ENCODE measurements at regions not wholly inside any gene's neighbourhood (a gene's known extent, or its start where the extent isn't known, plus 50 kb on each side); places are given as distances from the start of the nearest gene placed in this dataset.
"Not testable (repeated sequence)": the region's sequence is repeated elsewhere in the genome, so short reads cannot be mapped to it uniquely, and the experiment has no call there.

DNA sequence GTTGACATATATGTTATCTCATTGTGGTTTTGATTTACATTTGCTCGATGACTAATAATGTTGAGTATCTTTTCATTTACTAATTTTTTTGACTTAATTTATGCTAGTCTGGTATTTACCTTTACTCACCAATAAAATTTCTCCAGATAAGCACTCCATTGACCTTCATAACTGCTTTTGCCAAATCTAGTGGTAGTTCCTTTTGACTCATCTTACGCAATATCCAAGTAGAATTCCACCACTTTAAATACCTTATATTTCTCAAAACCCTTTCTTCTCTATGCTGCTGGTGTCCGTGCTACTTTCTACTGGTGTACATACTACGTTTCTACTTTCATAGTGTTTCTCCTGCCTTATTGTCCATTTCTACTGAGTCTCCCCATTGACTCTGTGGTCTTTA is 407.6 kb upstream of the SPHKAP start:
- Histone ChIP-seq H3K9ac (ENCODE audit: low read length) (no peak overlapping the region), H3K36me3 (ENCODE audit: low read depth, low read length) (no peaks in the 10 kb centered on the region), H3K27me3 (ENCODE audit: low read length) (no peaks in the 10 kb centered on the region), H3K4me2 (ENCODE audit: low read length) (no peak overlapping the region), H3K27ac (ENCODE audit: low read length) (no peak overlapping the region), H3K9me3 (ENCODE audit: low read length) (no peaks in the 10 kb centered on the region), H4K20me1 (ENCODE audit: low read length) (no peaks in the 10 kb centered on the region), H3K9me2 (replicated peaks; ENCODE audit: low read length) (no peaks in the 10 kb centered on the region), H3K4me3 (ENCODE audit: low read length) (no peak overlapping the region), H3K79me2 (ENCODE audit: low read length) (no peaks in the 10 kb centered on the region), H2AFZ (ENCODE audit: low read length) (no peak overlapping the region), H3K4me1 (ENCODE audit: insufficient read depth, low read length) (peaks cover 7% of the 10 kb centered on the region), H3F3A (ENCODE audit: low read length, unreplicated experiment) (no peaks in the 10 kb centered on the region)
- CTCF ChIA-PET, result no interaction called here
- DNase-seq, result peak; percentile 63
- intact Hi-C loops (cut with micrococcal nuclease), result no loop called here
- peak; percentile 53 for ATAC-seq
- POLR2A ChIA-PET (ENCODE audit: unreplicated experiment), result no interaction called here
- BruUV-seq (replicated peaks), result no TSS peak
- TF ChIP-seq EZH2 (IDR thresholded peaks at IDR 0.05; ENCODE audit: low read length, unreplicated experiment) (no peak), EZH2phosphoT487 (IDR thresholded peaks at IDR 0.05; ENCODE audit: borderline replicate concordance, low read length) (no peak), CTCF (conservative IDR thresholded peaks at IDR 0.05; ENCODE audit: low read depth, low read length) (no peak)

DNA sequence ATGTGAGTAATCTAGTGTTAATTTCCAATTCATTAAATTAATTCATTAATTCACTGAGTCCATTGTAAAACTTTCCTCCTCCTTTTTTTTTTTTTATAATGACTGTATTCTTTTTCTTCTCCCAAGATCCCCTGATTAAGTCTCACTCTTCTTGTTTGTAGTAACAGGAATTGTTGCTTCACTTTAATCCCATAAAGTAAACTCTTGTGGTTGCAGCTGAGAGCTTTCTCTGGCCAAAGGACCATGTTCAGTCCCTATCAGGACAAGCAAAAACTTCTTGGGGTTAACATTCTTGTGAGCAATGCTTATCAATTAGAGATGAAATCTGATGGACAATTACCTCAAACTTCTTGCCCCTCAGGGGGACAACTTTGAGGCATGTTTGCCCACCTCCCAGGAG is 400.2 kb upstream of the SPHKAP start:
- ChIA-PET POLR2A (ENCODE audit: unreplicated experiment) (no interaction called here), CTCF (interaction anchor here (0.6 kb wide), 1 partner anchor 101 kb away, joined by 4 read pairs; no protein-coding TSS in a partner anchor)
- no peak overlapping the region for H3K9ac ChIP-seq (ENCODE audit: low read length)
- no peaks in the 10 kb centered on the region for H3K9me3 ChIP-seq (ENCODE audit: low read length)
- ATAC-seq, result no peak
- intact Hi-C loops (cut with micrococcal nuclease), result no loop called here
- H3K79me2 ChIP-seq (ENCODE audit: low read length), result no peaks in the 10 kb centered on the region
- no TSS peak for BruUV-seq (replicated peaks)
- H3K4me2 ChIP-seq (ENCODE audit: low read length), result no peak overlapping the region
- H3K4me1 ChIP-seq (ENCODE audit: insufficient read depth, low read length), result no peaks in the 10 kb centered on the region
- H4K20me1 ChIP-seq (ENCODE audit: low read length), result no peaks in the 10 kb centered on the region
- TF ChIP-seq EZH2 (IDR thresholded peaks at IDR 0.05; ENCODE audit: low read length, unreplicated experiment) (no peak), EZH2phosphoT487 (IDR thresholded peaks at IDR 0.05; ENCODE audit: borderline replicate concordance, low read length) (no peak)
- DNase-seq, result no peak
- H3K27ac ChIP-seq (ENCODE audit: low read length), result no peak overlapping the region
- H3K27me3 ChIP-seq (ENCODE audit: low read length), result no peaks in the 10 kb centered on the region
- H2AFZ ChIP-seq (ENCODE audit: low read length), result no peak overlapping the region
- no peaks in the 10 kb centered on the region for H3K36me3 ChIP-seq (ENCODE audit: low read depth, low read length)
- H3K9me2 ChIP-seq (replicated peaks; ENCODE audit: low read length), result no peaks in the 10 kb centered on the region
- H3F3A ChIP-seq (ENCODE audit: low read length, unreplicated experiment), result no peaks in the 10 kb centered on the region
- H3K4me3 ChIP-seq (ENCODE audit: low read length), result no peak overlapping the region

DNA sequence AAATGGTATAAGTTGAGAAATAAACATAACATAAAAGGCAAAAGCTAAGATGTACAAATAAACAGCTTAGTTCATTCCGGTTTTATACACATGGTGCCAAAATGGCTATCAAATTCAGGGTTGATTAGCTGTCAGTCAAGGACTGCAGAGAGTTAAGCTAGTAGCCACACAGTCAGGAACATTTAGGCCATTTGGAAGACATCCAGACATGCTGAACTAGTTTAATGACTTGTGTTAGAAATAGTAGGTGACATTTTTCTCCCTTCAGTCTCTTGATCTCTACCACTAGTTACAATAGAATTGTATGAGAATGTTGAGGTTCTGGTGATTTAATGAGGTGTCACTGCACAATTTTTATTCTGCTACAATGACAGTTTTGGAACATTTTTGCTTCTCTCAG is 394.4 kb upstream of the SPHKAP start:
- no TSS peak for BruUV-seq (replicated peaks)
- no peaks in the 10 kb centered on the region for H3K9me2 ChIP-seq (replicated peaks; ENCODE audit: low read length)

DNA sequence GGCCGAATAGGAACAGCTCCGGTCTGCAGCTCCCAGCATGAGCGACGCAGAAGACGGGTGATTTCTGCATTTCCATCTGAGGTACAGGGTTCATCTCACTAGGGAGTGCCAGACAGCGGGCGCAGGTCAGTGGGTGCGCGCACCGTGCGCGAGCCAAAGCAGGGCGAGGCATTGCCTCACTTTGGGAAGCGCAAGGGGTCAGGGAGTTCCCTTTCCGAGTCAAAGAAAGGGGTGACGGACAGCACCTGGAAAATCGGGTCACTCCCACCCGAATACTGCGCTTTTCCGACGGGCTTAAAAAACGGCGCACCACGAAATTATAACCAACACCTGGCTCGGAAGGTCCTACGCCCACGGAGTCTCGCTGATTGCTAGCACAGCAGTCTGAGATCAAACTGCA is 386.8 kb upstream of the SPHKAP start:
- H3K27me3 ChIP-seq (ENCODE audit: low read length); H3F3A ChIP-seq (ENCODE audit: low read length, unreplicated experiment); H3K36me3 ChIP-seq (ENCODE audit: low read depth, low read length); H3K9me2 ChIP-seq (replicated peaks; ENCODE audit: low read length); CTCF ChIA-PET; H4K20me1 ChIP-seq (ENCODE audit: low read length); BruUV-seq (replicated peaks); H3K9me3 ChIP-seq (ENCODE audit: low read length): not testable (repeated sequence)
- peaks cover 23% of the 10 kb centered on the region for H3K79me2 ChIP-seq (ENCODE audit: low read length)
- DNase-seq (peak; percentile 19), ATAC-seq (peak; percentile 49; the same call in 1 of the 2 replicates)
- H3K4me3 ChIP-seq (ENCODE audit: low read length), result peak overlapping the region; percentile 74
- peaks cover 10% of the 10 kb centered on the region for H3K4me1 ChIP-seq (ENCODE audit: insufficient read depth, low read length)
- peak overlapping the region; percentile 71 for H3K9ac ChIP-seq (ENCODE audit: low read length)
- peak overlapping the region; percentile 81 for H2AFZ ChIP-seq (ENCODE audit: low read length)
- intact Hi-C loops (cut with micrococcal nuclease), result loop anchor here (2.0 to 5.0 kb wide), 2 partner anchors 87 to 161 kb away; no protein-coding TSS in a partner anchor
- POLR2A ChIA-PET (ENCODE audit: unreplicated experiment), result interaction anchor here (0.6 kb wide), 1 partner anchor 27 kb away, joined by 4 read pairs; no protein-coding TSS in a partner anchor
- H3K4me2 ChIP-seq (ENCODE audit: low read length), result peak overlapping the region; percentile 82
- H3K27ac ChIP-seq (ENCODE audit: low read length), result peak overlapping the region; percentile 69

More for the DNA sequence above, 394.4 kb upstream of the SPHKAP start:
- no peak for ATAC-seq
- H3F3A ChIP-seq (ENCODE audit: low read length, unreplicated experiment), result no peaks in the 10 kb centered on the region
- no peaks in the 10 kb centered on the region for H3K9me3 ChIP-seq (ENCODE audit: low read length)
- TF ChIP-seq EZH2 (IDR thresholded peaks at IDR 0.05; ENCODE audit: low read length, unreplicated experiment), result no peak
- no peak for TF ChIP-seq CTCF (conservative IDR thresholded peaks at IDR 0.05; ENCODE audit: low read depth, low read length)
- H4K20me1 ChIP-seq (ENCODE audit: low read length), result no peaks in the 10 kb centered on the region
- H3K27ac ChIP-seq (ENCODE audit: low read length), result no peak overlapping the region
- H3K36me3 ChIP-seq (ENCODE audit: low read depth, low read length), result no peaks in the 10 kb centered on the region
- H3K4me3 ChIP-seq (ENCODE audit: low read length), result no peak overlapping the region
- intact Hi-C loops (cut with micrococcal nuclease), result no loop called here
- no peaks in the 10 kb centered on the region for H3K79me2 ChIP-seq (ENCODE audit: low read length)
- ChIA-PET CTCF (no interaction called here), POLR2A (ENCODE audit: unreplicated experiment) (no interaction called here)
- H3K4me2 ChIP-seq (ENCODE audit: low read length), result no peak overlapping the region
- H3K27me3 ChIP-seq (ENCODE audit: low read length), result no peaks in the 10 kb centered on the region
- no peaks in the 10 kb centered on the region for H3K4me1 ChIP-seq (ENCODE audit: insufficient read depth, low read length)
- no peak for DNase-seq
- no peak overlapping the region for H2AFZ ChIP-seq (ENCODE audit: low read length)
- H3K9ac ChIP-seq (ENCODE audit: low read length), result no peak overlapping the region
